ENCODE measurements at regions not wholly inside any gene's neighbourhood (a gene's known extent, or its start where the extent isn't known, plus 50 kb on each side); places are given as distances from the start of the nearest gene placed in this dataset.
A peak's percentile ranks its signal among the peaks of the same experiment; 100 is the strongest.

DNA sequence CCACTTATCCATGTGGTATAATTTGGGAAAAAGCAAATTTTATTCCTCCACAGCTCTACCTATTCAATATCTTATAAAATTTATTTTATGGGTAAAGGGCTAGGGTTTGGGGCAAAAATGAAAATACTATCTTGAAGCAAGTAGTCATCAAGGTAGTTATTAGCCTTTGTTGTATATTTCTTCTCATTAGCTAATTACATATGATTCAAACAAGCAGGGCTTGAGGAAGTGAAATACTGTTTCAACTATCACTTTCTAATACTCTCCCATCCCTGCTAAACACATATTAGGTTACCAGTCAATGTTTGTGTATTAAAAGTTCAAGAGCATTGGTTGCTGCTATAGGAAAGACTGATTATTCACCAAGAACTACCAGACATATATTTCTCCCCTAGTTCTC lies 517.3 kb downstream of the METTL15 start:
- ChIA-PET POLR2A (no interaction called here), CTCF (no interaction called here)
- no peaks in the 10 kb centered on the region for H3K27me3 ChIP-seq (ENCODE audit: insufficient read depth)
- no peaks in the 10 kb centered on the region for H3K9me3 ChIP-seq
- DNase-seq: no peak
- no peaks in the 10 kb centered on the region for H3F3A ChIP-seq (replicated peaks; ENCODE audit: insufficient read depth)
- TF ChIP-seq REST (IDR thresholded peaks at IDR 0.05; ENCODE audit: low read depth, low read length) (no peak), GABPA (IDR thresholded peaks at IDR 0.05; ENCODE audit: low read depth) (no peak), EP300 (IDR thresholded peaks at IDR 0.05; ENCODE audit: borderline replicate concordance in 1 of 2, low read depth in 1 of 2, low read length in 1 of 2) (no peak), FOXJ3 (CRISPR knock-in tag; IDR thresholded peaks at IDR 0.05) (no peak), POLR2AphosphoS5 (IDR thresholded peaks at IDR 0.05; ENCODE audit: low read depth, low read length) (no peak), PBX3 (IDR thresholded peaks at IDR 0.05) (no peak)
- no peak overlapping the region for H3K4me3 ChIP-seq (ENCODE audit: low read depth in 2 of 2, low read length in 1 of 2)
- H3K4me2 ChIP-seq: no peak overlapping the region
- no peaks in the 10 kb centered on the region for H3K4me1 ChIP-seq (ENCODE audit: control insufficient read depth in 1 of 2, insufficient read depth in 2 of 2, low read depth in 1 of 2, low read length in 1 of 2)
- no peak overlapping the region for H2AFZ ChIP-seq (ENCODE audit: low read depth)
- no peaks in the 10 kb centered on the region for H4K20me1 ChIP-seq (ENCODE audit: insufficient read depth)
- H3K27ac ChIP-seq (ENCODE audit: low read depth in 2 of 2, low read length in 1 of 2): no peak overlapping the region
- H3K36me3 ChIP-seq (replicated peaks in 1 of 2; ENCODE audit: control insufficient read depth in 1 of 2, insufficient read depth in 2 of 2, low read length in 1 of 2): no peaks in the 10 kb centered on the region
- no peaks in the 10 kb centered on the region for H3K9me2 ChIP-seq
- no peak overlapping the region for H3K9ac ChIP-seq
- H3K79me2 ChIP-seq (ENCODE audit: insufficient read depth): no peaks in the 10 kb centered on the region

DNA sequence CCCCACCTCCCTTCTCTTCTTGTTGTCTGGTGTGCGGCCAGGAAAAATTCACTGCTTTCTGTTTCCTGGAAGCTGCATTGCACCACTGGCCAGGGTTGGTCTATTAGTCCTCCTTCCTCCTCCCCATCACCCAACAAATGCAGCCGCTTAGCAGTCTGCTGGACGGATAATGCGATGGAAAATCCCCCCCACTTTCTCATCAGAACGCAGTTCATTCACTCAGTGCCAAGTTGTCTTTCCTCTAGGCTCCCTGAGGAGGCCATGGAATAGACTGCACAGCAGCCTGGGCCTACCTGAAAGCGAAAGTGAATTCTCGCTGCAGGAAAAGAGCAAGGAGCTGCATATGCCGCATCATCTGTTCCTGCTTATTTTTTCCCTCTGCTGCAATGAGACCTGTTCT lies 513.6 kb downstream of the METTL15 start:
- no peaks in the 10 kb centered on the region for H3K9me3 ChIP-seq
- H3K27ac ChIP-seq (ENCODE audit: low read depth in 2 of 2, low read length in 1 of 2): no peak overlapping the region
- CTCF ChIA-PET: no interaction called here
- no peaks in the 10 kb centered on the region for H3K79me2 ChIP-seq (ENCODE audit: insufficient read depth)
- no peak overlapping the region for H3K9ac ChIP-seq
- H3F3A ChIP-seq (replicated peaks; ENCODE audit: insufficient read depth): peaks cover 8% of the 10 kb centered on the region
- H3K27me3 ChIP-seq (ENCODE audit: insufficient read depth): no peaks in the 10 kb centered on the region
- no peak overlapping the region for H3K4me3 ChIP-seq (ENCODE audit: low read depth in 2 of 2, low read length in 1 of 2)
- no peak for DNase-seq
- POLR2A ChIA-PET: no interaction called here
- H3K36me3 ChIP-seq (replicated peaks in 1 of 2; ENCODE audit: control insufficient read depth in 1 of 2, insufficient read depth in 2 of 2, low read length in 1 of 2): no peaks in the 10 kb centered on the region
- TF ChIP-seq JUND (IDR thresholded peaks at IDR 0.05) (no peak), SMC3 (IDR thresholded peaks at IDR 0.05; ENCODE audit: low read depth, low read length) (no peak), FOSL2 (IDR thresholded peaks at IDR 0.05; ENCODE audit: borderline replicate concordance, low read depth) (no peak), RAD21 (IDR thresholded peaks at IDR 0.05; ENCODE audit: low read length) (no peak), EZH2phosphoT487 (IDR thresholded peaks at IDR 0.05; ENCODE audit: borderline replicate concordance, low read depth) (no peak), EP300 (IDR thresholded peaks at IDR 0.05; ENCODE audit: borderline replicate concordance in 1 of 2, low read depth in 1 of 2, low read length in 1 of 2) (no peak), NRF1 (IDR thresholded peaks at IDR 0.05; ENCODE audit: low read depth, low read length) (no peak), NFIC (IDR thresholded peaks at IDR 0.05; ENCODE audit: borderline replicate concordance) (no peak), MXI1 (IDR thresholded peaks at IDR 0.05; ENCODE audit: low read depth, low read length) (no peak), SIN3A (IDR thresholded peaks at IDR 0.05; ENCODE audit: borderline replicate concordance, low read depth, low read length) (no peak), ELF1 (IDR thresholded peaks at IDR 0.05) (no peak), RFX5 (IDR thresholded peaks at IDR 0.05; ENCODE audit: low read length) (no peak), IRF3 (IDR thresholded peaks at IDR 0.05; ENCODE audit: low read depth, low read length) (no peak), FOXM1 (IDR thresholded peaks at IDR 0.05; ENCODE audit: low read depth) (no peak), FOXJ3 (CRISPR knock-in tag; IDR thresholded peaks at IDR 0.05) (no peak), POLR2AphosphoS5 (IDR thresholded peaks at IDR 0.05; ENCODE audit: low read depth, low read length) (no peak), YY1 (IDR thresholded peaks at IDR 0.05; ENCODE audit: low read depth) (no peak)
- TF ChIP-seq, protein P1, sequence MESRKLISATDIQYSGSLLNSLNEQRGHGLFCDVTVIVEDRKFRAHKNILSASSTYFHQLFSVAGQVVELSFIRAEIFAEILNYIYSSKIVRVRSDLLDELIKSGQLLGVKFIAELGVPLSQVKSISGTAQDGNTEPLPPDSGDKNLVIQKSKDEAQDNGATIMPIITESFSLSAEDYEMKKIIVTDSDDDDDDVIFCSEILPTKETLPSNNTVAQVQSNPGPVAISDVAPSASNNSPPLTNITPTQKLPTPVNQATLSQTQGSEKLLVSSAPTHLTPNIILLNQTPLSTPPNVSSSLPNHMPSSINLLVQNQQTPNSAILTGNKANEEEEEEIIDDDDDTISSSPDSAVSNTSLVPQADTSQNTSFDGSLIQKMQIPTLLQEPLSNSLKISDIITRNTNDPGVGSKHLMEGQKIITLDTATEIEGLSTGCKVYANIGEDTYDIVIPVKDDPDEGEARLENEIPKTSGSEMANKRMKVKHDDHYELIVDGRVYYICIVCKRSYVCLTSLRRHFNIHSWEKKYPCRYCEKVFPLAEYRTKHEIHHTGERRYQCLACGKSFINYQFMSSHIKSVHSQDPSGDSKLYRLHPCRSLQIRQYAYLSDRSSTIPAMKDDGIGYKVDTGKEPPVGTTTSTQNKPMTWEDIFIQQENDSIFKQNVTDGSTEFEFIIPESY (IDR thresholded peaks at IDR 0.05; ENCODE audit: borderline replicate concordance, low read depth): no peak
- peak overlapping the region; percentile 13; the same call in 1 of the 2 replicates for H2AFZ ChIP-seq (ENCODE audit: low read depth)
- no peaks in the 10 kb centered on the region for H3K9me2 ChIP-seq
- no peak overlapping the region for H3K4me2 ChIP-seq
- H4K20me1 ChIP-seq (ENCODE audit: insufficient read depth): no peaks in the 10 kb centered on the region
- H3K4me1 ChIP-seq (ENCODE audit: control insufficient read depth in 1 of 2, insufficient read depth in 2 of 2, low read depth in 1 of 2, low read length in 1 of 2): 0 out of 4 replicates have a peak, but pooled peaks cover 0 to 11% of the 10 kb centered on the region in 2 experiments
- 80% methylated on average over 8 of the region's 8 CpGs for WGBS (ENCODE audit: low lambda C conversion rate)
